GM13976 (cell line): ENCODE measurements at regions not wholly inside any gene's neighbourhood (a gene's known extent, or its start where the extent isn't known, plus 50 kb on each side); places are given as distances from the start of the nearest gene placed in this dataset.

Experiments
- DNase-seq: peaks from one replicate; pipeline ENCODE4 v3.0.0; 2012; ENCODE audit warnings: low spot score
- in situ Hi-C: fragments of 300-500 bp; cut with MboI; formaldehyde crosslinking; loops from one replicate; pipeline ENCODE4 v1.12.0; 2022; ENCODE audit warnings: low sequenced_read_pairs, mixed read lengths, inconsistent platforms; ENCODE audit not compliant: unreplicated experiment
- TF ChIP-seq, protein P1 (sequence below): IDR thresholded peaks from 2 replicates; pipeline ENCODE4 v1.5.1; 2012; ENCODE audit warnings: borderline replicate concordance, mild to moderate bottlenecking; ENCODE audit not compliant: insufficient read depth; ENCODE audit errors: extremely low read depth, missing control alignments, control extremely low read depth

GRCh38 chr2:176648700-176649297, 379.6 kb downstream of the MTX2 start:
- TF ChIP-seq, protein P1, sequence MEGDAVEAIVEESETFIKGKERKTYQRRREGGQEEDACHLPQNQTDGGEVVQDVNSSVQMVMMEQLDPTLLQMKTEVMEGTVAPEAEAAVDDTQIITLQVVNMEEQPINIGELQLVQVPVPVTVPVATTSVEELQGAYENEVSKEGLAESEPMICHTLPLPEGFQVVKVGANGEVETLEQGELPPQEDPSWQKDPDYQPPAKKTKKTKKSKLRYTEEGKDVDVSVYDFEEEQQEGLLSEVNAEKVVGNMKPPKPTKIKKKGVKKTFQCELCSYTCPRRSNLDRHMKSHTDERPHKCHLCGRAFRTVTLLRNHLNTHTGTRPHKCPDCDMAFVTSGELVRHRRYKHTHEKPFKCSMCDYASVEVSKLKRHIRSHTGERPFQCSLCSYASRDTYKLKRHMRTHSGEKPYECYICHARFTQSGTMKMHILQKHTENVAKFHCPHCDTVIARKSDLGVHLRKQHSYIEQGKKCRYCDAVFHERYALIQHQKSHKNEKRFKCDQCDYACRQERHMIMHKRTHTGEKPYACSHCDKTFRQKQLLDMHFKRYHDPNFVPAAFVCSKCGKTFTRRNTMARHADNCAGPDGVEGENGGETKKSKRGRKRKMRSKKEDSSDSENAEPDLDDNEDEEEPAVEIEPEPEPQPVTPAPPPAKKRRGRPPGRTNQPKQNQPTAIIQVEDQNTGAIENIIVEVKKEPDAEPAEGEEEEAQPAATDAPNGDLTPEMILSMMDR: no peak
- DNase-seq: no peak
- in situ Hi-C loops: no loop called here

- no peak for DNase-seq
- TF ChIP-seq, protein P1: no peak
- in situ Hi-C loops: loop anchor here (10.0 kb wide), 1 partner anchor 495 kb away; no protein-coding TSS in a partner anchor
These were observed 381.0 kb downstream of the MTX2 start for GRCh38 chr2:176650104-176650837.

DNA sequence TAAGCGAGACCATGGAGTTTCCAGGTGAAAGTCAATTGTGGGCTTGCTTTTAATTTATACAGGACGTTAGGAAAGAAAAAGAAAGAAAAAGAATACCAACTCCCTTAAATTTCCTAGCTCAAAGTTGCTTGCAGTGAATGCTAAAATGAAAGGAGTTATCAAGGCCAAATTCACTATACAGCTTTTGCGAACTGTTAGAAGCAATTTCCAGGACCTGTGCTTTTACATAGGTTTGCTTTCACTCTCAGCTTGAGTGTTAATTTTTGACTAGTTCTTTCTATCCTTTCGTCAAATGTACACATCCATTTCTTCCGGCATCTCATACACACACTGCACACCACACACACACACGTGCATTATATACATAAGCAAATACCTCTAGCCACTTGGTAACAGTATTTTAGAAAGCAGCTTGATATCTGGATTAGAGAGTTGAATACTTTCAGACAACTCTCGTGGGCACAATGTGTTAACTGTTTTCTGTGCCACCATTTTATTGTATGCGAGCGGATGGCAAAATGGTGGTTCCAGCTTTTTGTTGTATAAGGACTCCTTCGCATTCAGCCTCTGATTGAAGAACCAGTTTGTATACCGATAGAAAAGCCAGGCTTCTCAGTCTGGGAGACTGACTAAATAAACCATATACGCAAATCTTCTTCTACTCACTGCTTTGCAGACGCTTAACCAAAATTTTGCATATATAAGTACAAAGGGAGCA, 381.8 kb downstream of the MTX2 start:
- TF ChIP-seq, protein P1: no peak
- in situ Hi-C loops: loop anchor here (10.0 kb wide), 1 partner anchor 494 kb away; no protein-coding TSS in a partner anchor
- no peak for DNase-seq

- in situ Hi-C loops: loop anchor here (10.0 kb wide), 1 partner anchor 492 kb away; no protein-coding TSS in a partner anchor
- peak; percentile 45 for DNase-seq
- TF ChIP-seq, protein P1: peak; percentile 63
These were observed 383.3 kb downstream of the MTX2 start for GRCh38 chr2:176652300-176653182.

- no peak for DNase-seq
- in situ Hi-C loops: loop anchor here (10.0 kb wide), 1 partner anchor 491 kb away; no protein-coding TSS in a partner anchor
- TF ChIP-seq, protein P1: no peak
These were observed 384.5 kb downstream of the MTX2 start for GRCh38 chr2:176653479-176654443.
